ENCODE measurements at regions not wholly inside any gene's neighbourhood (a gene's known extent, or its start where the extent isn't known, plus 50 kb on each side); places are given as distances from the start of the nearest gene placed in this dataset.

DNA sequence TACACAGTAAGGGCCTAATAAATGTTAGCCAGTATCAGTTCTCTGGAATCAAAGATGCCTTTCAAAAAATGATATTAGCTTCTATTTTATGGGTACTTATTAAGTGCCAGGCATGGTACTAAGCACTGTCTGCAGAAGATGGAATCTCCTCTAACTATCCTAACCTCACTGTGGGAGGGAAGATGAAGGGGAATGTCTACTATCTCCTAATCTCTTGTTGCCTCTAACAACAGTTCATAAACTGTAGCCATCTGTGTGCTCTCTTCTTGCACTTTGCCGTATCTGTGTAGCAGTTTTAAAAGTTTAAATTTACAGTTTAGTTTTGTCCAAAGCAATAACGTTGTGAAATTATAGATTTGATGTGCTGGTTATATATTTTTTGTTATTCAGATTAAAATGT lies 99.6 kb upstream of the CCDC112 start:
- TF ChIP-seq, protein P1, sequence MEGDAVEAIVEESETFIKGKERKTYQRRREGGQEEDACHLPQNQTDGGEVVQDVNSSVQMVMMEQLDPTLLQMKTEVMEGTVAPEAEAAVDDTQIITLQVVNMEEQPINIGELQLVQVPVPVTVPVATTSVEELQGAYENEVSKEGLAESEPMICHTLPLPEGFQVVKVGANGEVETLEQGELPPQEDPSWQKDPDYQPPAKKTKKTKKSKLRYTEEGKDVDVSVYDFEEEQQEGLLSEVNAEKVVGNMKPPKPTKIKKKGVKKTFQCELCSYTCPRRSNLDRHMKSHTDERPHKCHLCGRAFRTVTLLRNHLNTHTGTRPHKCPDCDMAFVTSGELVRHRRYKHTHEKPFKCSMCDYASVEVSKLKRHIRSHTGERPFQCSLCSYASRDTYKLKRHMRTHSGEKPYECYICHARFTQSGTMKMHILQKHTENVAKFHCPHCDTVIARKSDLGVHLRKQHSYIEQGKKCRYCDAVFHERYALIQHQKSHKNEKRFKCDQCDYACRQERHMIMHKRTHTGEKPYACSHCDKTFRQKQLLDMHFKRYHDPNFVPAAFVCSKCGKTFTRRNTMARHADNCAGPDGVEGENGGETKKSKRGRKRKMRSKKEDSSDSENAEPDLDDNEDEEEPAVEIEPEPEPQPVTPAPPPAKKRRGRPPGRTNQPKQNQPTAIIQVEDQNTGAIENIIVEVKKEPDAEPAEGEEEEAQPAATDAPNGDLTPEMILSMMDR (conservative IDR thresholded peaks at IDR 0.05) = no peak
- H3K23me2 ChIP-seq (ENCODE audit: insufficient read length, low read depth, low read length, poor library complexity, severe bottlenecking) = no peaks in the 10 kb centered on the region
- no peak overlapping the region for H4K8ac ChIP-seq (replicated peaks; ENCODE audit: insufficient read length, low read depth, low read length)
- H4K91ac ChIP-seq (ENCODE audit: insufficient read length, low read depth, low read length) = no peak overlapping the region
- no peak for DNase-seq
- WGBS (ENCODE audit: extremely low coverage, insufficient read length, low lambda C conversion rate) = no CpG with 5 or more reads among the region's 2 CpGs
- no peak overlapping the region for H3K4ac ChIP-seq (ENCODE audit: low read depth, low read length)
- no peaks in the 10 kb centered on the region for H3K4me1 ChIP-seq (ENCODE audit: insufficient read depth, low read length)
- no peaks in the 10 kb centered on the region; a peak in 3 of 7 replicates for H3K36me3 Mint-ChIP-seq (ENCODE audit: insufficient read depth in 1 of 3, low read depth in 3 of 3)
- no peak overlapping the region for H3K18ac ChIP-seq (ENCODE audit: insufficient read length, low read depth, low read length)
- H4K5ac ChIP-seq (ENCODE audit: insufficient read length, low read depth, low read length) = no peak overlapping the region
- no peak overlapping the region for H2BK12ac ChIP-seq (ENCODE audit: insufficient read length, low read depth, low read length)
- H3K56ac ChIP-seq (ENCODE audit: insufficient read length, low read depth, low read length) = no peak overlapping the region
- no peaks in the 10 kb centered on the region for H3K27me3 Mint-ChIP-seq (ENCODE audit: low read depth)
- no peak overlapping the region for H2BK5ac ChIP-seq (ENCODE audit: insufficient read length, low read length)
- H2BK20ac ChIP-seq (ENCODE audit: low read depth, low read length, poor library complexity, severe bottlenecking) = no peak overlapping the region
- H2AK5ac ChIP-seq (ENCODE audit: insufficient read length, low read length) = no peak overlapping the region
- H3K79me1 ChIP-seq (ENCODE audit: insufficient read depth, low read depth, low read length, poor library complexity, severe bottlenecking) = no peaks in the 10 kb centered on the region
- peaks cover 7 to 15% of the 10 kb centered on the region in 2 experiments; a peak in 3 of 5 replicates for H3K9me3 Mint-ChIP-seq
- no peak overlapping the region for H3K27ac ChIP-seq (ENCODE audit: insufficient read length, low read depth, low read length)
- no peak overlapping the region for H3T11ph ChIP-seq (ENCODE audit: low read length)
- H3K23ac ChIP-seq (ENCODE audit: insufficient read length, low read depth, low read length) = no peak overlapping the region
- H2AFZ ChIP-seq (ENCODE audit: low read length) = no peak overlapping the region
- H3K4me1 Mint-ChIP-seq = no peaks in the 10 kb centered on the region
- H3K4me2 ChIP-seq (ENCODE audit: insufficient read depth, insufficient read length, low read length) = no peak overlapping the region
- no peak overlapping the region for H2BK15ac ChIP-seq (ENCODE audit: low read depth, low read length)
- H2BK120ac ChIP-seq (ENCODE audit: low read depth, low read length, poor library complexity, severe bottlenecking) = no peak overlapping the region
- no peaks in the 10 kb centered on the region for H3K79me2 ChIP-seq (ENCODE audit: insufficient read depth, low read length)
- no peak overlapping the region for H3K4me3 Mint-ChIP-seq
- no peaks in the 10 kb centered on the region for H4K20me1 ChIP-seq (ENCODE audit: control insufficient read depth, insufficient read depth, insufficient read length)
- no peaks in the 10 kb centered on the region for H3K27me3 ChIP-seq (ENCODE audit: insufficient read depth, low read length)
- no peaks in the 10 kb centered on the region for H3K9me3 ChIP-seq (ENCODE audit: control insufficient read depth, low read depth, low read length)
- H3K9ac ChIP-seq (ENCODE audit: extremely low read depth, insufficient read length, low read length) = no peak overlapping the region
- no peak overlapping the region for H3K14ac ChIP-seq (ENCODE audit: insufficient read depth, low read length)
- no peak overlapping the region for H3K27ac Mint-ChIP-seq
